HFF-Myc (cell line): ENCODE measurements at regions not wholly inside any gene's neighbourhood (a gene's known extent, or its start where the extent isn't known, plus 50 kb on each side); places are given as distances from the start of the nearest gene placed in this dataset.

Source experiments
- DNase-seq: peaks from one replicate; pipeline ENCODE4 v3.0.0-alpha.2; 2011; ENCODE audit warnings: low read depth; ENCODE audit errors: extremely low read depth
- H3K4me3 ChIP-seq: replicated peaks from 2 replicates; pipeline ENCODE4 v1.5.1; 2011; ENCODE audit warnings: low read depth, mild to moderate bottlenecking, control low read depth, low read length
- TF ChIP-seq, protein P1 (sequence below): IDR thresholded peaks from 2 replicates; pipeline ENCODE4 v1.5.1; 2012; ENCODE audit warnings: mild to moderate bottlenecking, low read depth, low read length, control low read depth; ENCODE audit errors: missing control alignments

DNA sequence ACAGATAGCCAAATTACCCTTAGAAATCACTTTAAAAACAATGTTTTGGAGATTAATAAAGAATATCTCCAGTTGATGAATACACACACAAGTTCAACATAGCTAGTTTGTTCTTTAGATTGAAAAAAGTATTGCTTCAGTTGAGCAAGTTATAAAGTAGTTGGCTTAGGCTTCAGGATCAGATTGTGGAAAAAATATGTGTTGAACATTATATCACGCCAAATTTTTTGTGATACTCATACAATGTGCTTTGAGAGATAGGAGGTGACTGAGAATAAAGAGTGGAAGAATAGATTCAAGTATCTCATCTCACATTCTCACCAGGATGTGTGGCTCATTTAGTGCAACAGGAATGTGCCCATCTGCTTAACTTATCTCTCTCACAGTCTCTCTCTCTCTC, 553.3 kb downstream of the HTR7 start:
- no peak for DNase-seq
- no peak overlapping the region for H3K4me3 ChIP-seq
- TF ChIP-seq, protein P1, sequence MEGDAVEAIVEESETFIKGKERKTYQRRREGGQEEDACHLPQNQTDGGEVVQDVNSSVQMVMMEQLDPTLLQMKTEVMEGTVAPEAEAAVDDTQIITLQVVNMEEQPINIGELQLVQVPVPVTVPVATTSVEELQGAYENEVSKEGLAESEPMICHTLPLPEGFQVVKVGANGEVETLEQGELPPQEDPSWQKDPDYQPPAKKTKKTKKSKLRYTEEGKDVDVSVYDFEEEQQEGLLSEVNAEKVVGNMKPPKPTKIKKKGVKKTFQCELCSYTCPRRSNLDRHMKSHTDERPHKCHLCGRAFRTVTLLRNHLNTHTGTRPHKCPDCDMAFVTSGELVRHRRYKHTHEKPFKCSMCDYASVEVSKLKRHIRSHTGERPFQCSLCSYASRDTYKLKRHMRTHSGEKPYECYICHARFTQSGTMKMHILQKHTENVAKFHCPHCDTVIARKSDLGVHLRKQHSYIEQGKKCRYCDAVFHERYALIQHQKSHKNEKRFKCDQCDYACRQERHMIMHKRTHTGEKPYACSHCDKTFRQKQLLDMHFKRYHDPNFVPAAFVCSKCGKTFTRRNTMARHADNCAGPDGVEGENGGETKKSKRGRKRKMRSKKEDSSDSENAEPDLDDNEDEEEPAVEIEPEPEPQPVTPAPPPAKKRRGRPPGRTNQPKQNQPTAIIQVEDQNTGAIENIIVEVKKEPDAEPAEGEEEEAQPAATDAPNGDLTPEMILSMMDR: no peak

DNA sequence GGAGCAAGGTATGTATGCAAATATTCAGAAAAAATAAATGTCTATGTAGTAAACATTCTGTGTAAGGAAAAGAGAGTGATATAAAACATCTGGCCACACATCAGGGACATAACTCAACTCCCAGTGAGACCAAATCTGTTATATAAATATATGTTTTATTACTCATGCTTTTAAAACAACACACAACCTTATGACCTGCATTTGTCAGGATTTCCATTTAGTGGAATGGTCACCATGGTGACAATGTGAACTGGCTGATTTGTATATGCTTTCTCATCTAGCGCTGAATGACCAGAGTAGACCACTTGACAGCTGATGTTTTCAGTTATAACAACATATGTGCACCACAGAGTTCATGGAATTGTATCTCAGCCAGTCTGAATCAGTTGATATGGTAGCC, 551.7 kb downstream of the HTR7 start:
- peak; percentile 98 for DNase-seq

DNA sequence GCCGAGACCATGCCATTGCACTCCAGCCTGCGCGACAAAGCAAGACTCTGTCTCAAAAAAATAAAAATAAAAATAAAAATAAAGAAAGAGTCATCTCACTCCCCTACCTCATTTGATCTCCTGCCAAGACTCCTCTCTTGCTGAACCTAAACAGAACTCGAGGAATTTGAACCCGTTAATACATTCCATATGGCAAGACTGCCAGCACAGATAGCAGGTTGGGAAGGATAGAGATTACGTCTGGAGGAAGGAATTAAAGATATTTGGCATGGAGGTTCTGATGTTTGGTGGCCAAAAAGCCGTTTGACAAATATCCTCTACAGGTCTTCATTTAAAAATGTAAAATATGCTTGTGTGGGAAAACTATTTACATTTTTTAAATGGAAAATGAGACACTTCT, 549.6 kb downstream of the HTR7 start:
- no peak overlapping the region for H3K4me3 ChIP-seq
- DNase-seq: peak; percentile 81
- TF ChIP-seq, protein P1: no peak

More for the DNA sequence above, 551.7 kb downstream of the HTR7 start:
- TF ChIP-seq, protein P1: no peak
- no peak overlapping the region for H3K4me3 ChIP-seq

DNA sequence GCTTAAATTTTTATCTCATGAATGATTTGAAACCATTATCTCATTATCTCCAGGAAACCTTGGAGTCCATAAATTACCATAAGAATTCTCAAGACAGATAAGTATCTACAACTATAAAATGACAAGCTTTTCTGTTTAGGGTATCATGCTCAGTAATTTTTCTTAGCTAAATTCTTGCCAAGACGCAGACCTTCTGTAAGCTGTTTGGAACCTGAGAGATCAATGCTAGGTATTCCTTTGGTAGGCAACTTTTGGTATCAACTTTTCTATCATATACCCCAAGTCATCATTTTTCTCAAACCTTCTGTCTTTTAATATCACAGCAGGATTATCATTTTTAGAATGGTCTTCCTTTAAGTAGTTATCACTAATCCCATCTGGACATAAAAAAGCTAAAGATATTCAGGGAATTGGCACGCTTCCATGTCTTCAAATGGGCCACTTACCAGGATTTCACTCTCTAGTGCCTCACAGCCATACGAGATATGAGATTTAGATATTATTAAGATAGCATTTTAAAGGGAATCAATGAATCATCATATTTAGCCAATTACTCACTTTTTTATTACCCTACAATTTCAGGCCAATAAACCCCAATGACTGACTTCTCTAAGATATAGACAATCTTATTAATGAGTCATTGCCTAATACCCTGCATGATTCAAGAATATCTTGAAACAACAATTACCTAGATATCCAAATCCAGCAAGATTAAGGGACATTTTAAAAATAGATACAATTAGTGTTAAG, 544.1 kb downstream of the HTR7 start:
- no peak overlapping the region for H3K4me3 ChIP-seq
- TF ChIP-seq, protein P1: no peak

DNA sequence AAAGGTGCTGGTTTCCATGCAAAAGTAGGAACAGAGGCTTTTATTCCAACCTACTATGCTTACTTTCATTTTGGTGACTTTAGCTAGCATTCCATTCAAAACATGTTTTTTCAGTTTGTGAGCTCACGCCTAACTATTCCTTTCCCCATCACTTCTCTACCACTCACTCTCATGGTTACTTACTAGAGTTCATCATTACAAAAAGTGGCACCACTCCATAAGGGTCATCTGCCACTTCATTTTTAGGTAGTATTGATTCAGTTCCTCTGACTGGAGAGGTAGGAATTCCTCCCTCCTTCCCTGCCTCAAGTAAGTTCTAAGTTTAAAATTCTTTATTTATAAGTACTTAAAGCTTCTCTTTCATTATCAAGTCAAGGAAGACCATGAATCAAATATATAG, 543.1 kb downstream of the HTR7 start:
- no peak overlapping the region for H3K4me3 ChIP-seq
- TF ChIP-seq, protein P1: no peak
- DNase-seq: no peak

More for the DNA sequence above, 544.1 kb downstream of the HTR7 start:
- peak; percentile 47 for DNase-seq

DNA sequence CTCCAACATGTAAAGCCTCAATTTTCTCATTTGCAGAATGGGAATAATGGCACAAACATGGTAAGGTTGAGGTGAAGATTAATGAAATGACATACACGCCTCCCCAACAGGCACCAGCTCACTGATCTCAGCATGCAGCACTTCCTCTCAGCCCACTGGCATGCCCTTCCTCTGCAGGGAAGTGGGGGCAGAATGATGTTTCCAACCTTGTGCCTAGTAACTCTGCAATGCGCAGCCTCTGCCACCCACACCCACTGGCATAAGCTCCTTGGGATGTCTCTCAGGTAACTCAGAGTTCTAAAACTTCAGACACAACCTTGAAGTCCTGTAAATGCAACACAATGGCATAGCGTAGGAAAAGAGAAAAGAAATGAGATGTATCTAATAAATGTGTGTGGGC, 540.7 kb downstream of the HTR7 start:
- H3K4me3 ChIP-seq: no peak overlapping the region
- TF ChIP-seq, protein P1: no peak
- DNase-seq: no peak

DNA sequence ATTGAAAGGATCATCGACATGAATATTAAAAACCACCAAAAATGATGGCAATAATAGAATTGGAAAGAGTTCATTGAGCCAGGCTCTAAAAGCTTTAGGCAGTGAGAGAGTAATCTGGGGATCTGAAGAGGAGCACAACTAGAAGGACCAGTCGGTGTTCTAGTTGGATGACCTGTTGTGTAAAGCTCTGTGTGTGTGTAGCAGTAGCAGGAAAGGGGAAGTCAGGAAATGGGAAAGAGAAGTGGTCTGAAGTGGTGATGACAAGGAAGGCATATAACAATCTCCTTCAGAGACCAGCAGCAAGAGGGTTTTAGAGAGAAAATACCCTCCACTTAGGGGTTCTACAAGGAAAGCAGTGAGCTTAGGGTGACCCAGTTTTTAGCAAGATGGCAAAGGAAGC, 539.2 kb downstream of the HTR7 start:
- TF ChIP-seq, protein P1: no peak
- no peak overlapping the region for H3K4me3 ChIP-seq
- no peak for DNase-seq
